ENCODE measurements at regions not wholly inside any gene's neighbourhood (a gene's known extent, or its start where the extent isn't known, plus 50 kb on each side); places are given as distances from the start of the nearest gene placed in this dataset.

DNA sequence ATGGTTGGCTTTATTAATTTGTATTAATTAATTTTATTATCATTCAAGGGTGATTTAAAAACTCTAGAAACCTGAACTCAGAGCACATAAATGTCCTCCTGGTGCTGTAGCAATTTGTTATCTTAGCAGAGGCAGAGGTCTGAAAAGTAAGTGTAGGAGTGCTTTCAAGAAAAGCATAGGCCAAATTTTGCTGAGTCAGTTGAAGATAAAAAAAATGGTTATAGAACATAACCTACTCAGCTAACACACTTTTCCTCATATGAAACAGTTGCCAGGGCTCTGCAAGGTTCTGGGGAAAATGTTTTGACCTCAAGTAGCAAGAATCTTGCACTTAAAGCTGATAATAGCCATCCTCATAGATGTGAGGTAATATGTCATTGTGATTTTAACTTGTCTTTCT is 53.5 kb upstream of the CHODL start:
- no peak for DNase-seq (ENCODE audit: low read depth)

- DNase-seq (ENCODE audit: low read depth), result no peak
Measured at GRCh38 chr21:18178509-18178908, 66.1 kb upstream of the CHODL start.

GRCh38 chr21:18174370-18174769 is 70.3 kb upstream of the CHODL start:
- no peak for DNase-seq (ENCODE audit: low read depth)

DNA sequence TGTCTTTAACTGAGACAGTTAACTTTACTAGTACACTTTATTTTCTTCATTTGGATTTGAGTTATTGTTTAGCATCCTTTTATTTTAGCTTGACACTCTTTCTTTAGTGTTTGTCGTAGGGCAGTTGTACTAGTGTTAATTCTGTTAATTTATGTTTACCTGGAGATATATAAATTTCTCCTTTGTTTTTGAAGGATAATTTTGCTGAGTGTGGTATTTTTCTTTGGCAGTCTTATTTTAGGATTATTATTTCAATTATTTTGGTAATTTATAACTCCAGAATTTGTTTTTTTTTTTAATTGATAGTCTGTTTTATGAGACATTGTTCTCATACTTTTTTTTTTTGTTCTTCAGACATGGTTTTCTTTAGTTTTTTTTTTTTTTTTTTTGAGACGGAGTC is 73.8 kb upstream of the CHODL start:
- no peak for DNase-seq (ENCODE audit: low read depth)

- no peak for DNase-seq (ENCODE audit: low read depth)
Measured at GRCh38 chr21:18170221-18170620, 74.4 kb upstream of the CHODL start.

DNA sequence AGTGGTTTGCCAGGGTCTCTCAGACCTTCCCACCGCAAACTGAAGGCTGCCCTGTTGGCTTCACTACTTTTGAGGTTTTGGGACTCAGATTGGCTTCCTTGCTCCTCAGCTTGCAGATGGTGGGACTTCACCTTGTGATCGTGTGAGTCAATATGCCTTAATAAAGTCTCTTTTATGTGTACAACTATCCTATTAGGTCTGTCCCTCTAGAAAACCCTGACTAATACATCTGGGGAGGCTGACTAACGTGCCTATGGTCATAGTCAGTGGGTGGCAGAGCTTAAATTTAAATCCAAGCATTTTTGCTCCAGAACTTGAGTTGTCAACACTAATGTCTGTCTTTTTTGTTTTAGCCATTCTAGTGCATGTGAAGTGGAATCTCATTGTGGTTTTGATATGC is 76.5 kb upstream of the CHODL start:
- no peak for DNase-seq (ENCODE audit: low read depth)

GRCh38 chr21:18164933-18165332 is 79.7 kb upstream of the CHODL start:
- no peak for DNase-seq (ENCODE audit: low read depth)

- DNase-seq (ENCODE audit: low read depth), result no peak
Measured at GRCh38 chr21:18164483-18164882, 80.2 kb upstream of the CHODL start.

DNA sequence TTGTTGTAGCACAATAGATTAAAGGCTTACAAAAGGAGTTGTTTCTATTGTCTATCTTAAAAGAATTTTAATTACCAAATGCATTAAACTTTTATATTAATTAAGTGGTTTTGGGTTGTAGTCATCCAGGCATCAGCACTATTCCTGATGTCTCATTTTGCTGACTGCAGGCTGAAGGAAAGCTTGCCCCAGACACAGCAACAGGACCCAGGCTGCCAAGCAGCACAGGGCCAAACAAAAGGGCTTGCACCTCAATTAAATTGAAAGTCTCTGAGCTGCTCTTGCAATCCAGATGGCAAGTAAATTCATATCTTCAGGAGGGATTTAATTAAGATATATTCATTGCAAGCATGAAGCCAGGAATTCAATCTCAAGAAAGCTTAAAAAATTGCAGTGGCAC is 80.7 kb upstream of the CHODL start:
- no peak for DNase-seq (ENCODE audit: low read depth)

DNA sequence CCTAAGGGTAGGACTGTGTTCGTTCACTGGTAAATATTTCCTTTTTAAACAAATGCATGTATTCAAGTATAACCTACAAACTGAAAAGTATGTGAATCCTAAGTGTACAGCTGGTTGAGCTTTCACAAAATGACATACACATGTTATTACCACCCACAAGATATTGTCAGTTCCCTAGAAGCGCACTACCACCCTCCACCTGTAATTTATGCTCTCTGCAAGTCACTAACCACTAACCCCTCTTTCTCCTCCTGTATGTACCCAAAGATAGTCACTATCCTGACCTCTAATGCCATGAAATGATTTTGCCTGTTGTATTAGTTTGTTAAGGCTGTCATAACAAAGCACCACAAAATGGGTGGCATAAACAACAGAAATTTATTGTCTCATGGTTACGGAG is 82.8 kb upstream of the CHODL start:
- no peak for DNase-seq (ENCODE audit: low read depth)

DNA sequence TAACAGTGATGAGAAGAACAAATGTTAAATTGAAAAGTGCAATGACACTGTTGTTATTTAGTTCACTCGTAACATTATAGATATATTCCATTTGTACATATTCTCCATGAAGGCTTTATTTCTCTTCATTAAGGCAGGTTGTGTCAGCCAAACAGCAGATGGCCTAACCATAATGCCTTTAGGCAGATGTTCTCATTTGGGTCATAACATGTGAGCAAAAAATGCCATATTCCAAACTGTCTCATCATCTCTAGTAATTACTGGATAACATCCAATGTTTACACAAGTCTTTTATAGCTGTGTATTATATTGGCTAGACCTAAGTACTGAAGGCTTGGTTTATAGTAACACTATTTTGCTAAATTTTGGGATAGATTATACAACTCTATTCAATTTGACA is 87.2 kb upstream of the CHODL start:
- no peak for DNase-seq (ENCODE audit: low read depth)

DNA sequence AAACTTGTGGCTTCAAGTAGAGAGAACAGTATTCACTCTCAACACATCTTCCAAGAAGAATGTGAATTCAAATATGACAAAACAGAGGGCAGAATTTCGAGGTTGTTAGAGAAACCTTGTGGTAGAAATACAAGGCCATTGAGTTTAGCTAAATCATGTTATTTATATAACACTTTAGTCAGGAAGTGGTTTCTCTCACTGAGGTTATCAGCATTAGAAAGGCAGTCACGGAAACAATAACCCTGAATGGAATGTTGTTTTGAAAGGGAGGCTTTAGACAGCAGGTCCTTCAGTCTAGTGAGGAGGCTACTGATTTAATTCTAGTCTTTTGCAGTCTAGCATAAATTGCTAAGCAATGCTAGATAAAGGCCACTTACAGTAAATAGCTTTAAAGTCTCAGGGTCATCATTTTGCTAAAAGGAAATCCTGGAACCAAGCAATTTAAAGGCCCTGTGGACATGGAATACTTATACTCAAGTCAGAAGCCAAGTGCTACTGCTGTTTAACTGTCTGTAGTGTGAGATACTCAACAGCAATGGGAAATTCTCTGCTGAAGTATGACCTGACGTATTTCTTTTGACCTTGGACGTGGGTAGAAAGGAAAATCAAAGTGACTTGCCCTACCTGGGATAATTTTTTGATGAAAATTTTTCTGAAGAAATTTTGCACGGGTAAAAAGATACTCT is 89.0 kb upstream of the CHODL start:
- DNase-seq (ENCODE audit: low read depth), result no peak

GRCh38 chr21:18153063-18153462 is 91.6 kb upstream of the CHODL start:
- no peak for DNase-seq (ENCODE audit: low read depth)

DNA sequence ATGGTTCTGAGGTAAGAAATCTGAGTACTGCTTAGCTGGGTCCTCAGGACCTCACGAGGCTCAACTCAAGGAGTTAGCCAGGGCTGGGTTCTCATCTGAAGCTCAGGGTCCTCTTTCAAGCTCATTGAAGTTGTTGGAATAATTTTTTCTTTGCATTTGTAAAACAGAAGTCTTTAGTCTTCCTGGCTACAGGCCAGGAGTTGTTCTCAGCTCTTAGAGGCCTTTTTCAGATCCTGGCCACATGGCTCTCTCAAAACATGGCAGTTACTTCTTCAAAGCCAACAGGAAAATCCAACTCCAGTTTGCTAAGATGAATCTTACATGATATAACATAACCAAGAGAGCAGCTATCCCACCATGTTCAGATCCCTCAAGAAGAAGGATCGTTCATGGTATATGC is 92.3 kb upstream of the CHODL start:
- DNase-seq (ENCODE audit: low read depth), result no peak

DNA sequence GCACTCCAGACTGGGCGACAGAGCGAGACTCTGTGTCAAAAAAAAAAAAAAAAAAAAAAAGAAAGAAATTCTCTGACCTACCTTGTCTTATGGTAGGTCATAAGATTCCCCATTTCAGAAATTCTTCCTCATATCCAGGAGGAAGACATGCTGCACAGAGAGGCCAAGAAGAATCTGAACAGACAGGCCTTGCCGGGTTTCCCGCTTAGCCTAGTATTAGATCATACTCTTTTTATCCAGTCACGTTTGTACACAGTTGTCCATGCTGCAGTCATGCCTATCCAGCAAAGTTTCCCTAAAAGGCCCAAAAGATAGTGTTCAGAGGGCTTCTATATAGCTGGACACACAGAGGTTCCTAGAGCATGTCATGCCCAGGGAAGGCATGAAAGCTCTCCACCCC is 93.6 kb upstream of the CHODL start:
- no peak for DNase-seq (ENCODE audit: low read depth)

GRCh38 chr21:18148401-18148800 is 96.2 kb upstream of the CHODL start:
- no peak for DNase-seq (ENCODE audit: low read depth)

DNA sequence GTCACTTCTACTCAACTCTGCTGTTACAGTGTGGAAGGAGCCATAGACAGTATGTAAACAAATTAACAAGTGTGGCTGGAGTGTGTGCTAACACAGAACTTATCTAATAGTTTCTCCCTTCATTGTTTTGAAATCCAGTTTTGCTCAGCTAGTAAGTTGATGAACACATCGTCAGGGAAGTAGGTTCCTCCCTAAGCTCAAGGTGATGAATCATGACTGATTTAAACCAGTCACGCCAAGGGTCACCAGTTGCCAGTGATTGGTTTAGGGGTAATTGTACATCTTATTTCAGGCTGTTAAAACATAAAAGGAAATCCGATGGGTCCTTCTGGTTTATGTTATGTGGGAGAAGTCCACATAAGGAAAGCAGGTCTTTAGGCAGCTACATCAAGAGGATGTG is 97.0 kb upstream of the CHODL start:
- DNase-seq (ENCODE audit: low read depth), result no peak

DNA sequence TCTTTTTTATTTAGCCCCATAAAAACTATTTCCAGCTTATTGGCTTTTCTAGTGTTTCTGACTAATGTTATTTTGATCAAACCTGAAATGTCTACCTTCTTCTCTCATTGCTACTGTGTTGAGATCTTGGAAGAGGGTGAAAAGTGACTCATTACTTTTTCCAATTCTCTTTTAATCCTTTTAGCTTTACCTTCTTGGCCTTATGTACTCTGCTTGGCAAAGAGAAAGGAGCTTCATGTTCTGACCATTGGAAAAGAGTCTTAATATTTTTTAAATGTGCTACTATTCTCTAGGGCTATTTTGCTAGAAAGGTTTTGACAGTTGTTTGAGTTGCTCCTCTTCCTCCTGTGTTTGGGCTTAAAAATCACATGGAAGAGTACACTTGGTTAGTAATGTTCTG is 97.8 kb upstream of the CHODL start:
- no peak for DNase-seq (ENCODE audit: low read depth)

DNA sequence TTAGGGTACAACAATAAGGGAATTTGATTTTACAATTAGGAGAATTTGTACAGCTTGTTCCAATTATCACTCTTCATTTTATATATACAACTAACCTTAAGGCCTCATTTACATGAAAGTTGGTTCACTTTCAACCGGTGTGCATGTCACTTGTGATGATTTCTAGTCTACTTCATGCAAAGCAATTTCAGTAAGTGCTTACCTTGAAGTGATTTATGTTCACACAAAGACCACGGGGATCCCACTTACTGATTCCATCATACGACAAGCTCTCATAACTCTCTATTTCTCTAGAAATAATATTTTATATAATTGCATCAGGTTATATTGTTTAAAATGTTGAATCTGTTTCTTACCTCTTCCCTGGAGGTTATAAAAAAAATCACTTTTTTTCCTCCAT is 100.3 kb upstream of the CHODL start:
- no peak for DNase-seq (ENCODE audit: low read depth)

DNA sequence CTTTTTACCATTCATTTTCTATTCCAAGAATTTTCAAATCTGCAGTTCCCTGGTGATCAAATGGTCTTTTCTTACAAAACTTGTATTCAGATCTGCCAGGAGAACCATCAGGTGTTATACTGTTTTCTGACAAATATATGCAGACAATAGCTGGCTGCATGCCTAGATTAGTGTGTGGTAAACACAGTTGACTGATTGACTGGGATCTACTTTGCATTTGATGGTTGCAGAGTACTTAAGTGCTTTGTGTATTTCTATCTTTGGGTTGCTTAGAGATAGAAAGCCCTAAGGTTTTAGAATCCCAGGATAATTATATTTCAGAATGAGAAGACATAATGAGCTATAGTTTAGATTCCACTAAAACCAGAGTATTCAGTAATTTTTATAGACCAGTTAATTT is 102.0 kb upstream of the CHODL start:
- no peak for DNase-seq (ENCODE audit: low read depth)

GRCh38 chr21:18138507-18138906 is 106.1 kb upstream of the CHODL start:
- no peak for DNase-seq (ENCODE audit: low read depth)

DNA sequence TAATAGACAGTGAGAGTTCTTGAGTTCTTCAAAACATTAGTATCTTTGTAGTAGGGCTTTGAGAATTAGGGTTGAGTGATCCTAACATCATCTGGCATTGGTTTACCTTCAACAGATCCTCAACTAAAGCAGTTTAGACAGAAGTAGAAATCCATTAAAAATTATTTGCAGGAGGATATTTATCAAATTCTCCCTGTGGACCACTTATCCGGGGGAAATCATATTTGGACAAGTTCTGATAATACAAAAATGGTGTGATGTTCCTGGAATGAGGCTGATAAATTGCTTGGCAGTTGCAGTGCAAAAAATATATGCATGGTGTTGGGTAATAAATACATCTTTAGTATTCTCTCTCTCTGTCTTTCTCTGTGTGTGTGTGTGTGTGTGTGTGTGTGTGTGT is 115.1 kb upstream of the CHODL start:
- no peak for DNase-seq (ENCODE audit: low read depth)

DNA sequence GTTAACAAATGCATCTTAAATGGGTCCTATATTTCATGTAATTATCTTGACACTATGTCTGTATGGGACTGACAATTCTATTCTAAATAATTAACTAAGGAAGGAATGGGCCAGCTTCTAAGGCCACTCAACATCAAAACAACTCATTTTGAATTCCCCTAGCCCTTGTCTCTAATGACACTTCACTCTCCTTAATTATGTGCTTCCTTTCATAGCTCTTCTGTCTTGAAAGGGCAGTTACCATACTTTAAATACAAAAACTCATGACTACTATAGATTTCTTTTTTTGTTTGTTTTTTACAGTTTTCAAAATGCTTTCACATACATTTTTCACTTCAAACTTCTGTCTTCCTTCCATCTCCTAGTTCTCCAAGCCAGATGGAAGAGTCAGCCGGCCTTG is 126.1 kb upstream of the CHODL start:
- no peak for DNase-seq (ENCODE audit: low read depth)

GRCh38 chr21:18117176-18117575 is 127.5 kb upstream of the CHODL start:
- DNase-seq (ENCODE audit: low read depth), result no peak

- no peak for DNase-seq (ENCODE audit: low read depth)
Measured at GRCh38 chr21:18114810-18115209, 129.8 kb upstream of the CHODL start.
